ENCODE measurements at regions not wholly inside any gene's neighbourhood (a gene's known extent, or its start where the extent isn't known, plus 50 kb on each side); places are given as distances from the start of the nearest gene placed in this dataset.

DNA sequence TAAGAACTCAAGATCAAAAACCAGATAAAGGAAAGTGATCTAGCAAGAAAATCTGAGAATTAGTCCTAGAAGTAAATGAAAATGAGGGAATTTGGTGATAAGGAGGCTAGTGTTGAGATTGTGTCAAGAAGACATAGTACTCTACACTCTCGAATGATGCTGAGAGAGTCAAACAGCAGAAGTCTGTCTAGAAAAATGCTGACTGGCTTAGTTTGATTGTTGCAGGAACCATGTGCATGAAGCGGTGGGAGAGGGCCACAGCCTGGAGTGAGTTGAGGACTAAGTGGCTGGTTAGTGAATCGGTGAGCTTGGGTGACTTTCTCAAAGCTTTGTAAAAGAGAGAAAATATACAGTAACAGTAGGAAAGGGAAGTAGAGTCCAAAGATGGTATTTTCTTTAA, 124.5 kb downstream of the LRIG3 start:
- TF ChIP-seq POLR2A (IDR thresholded peaks at IDR 0.05; ENCODE audit: low read depth, low read length) (no peak), POLR2AphosphoS5 (IDR thresholded peaks at IDR 0.05; ENCODE audit: low read depth, low read length) (no peak), TAF1 (IDR thresholded peaks at IDR 0.05; ENCODE audit: low read depth, low read length) (no peak), POU2F2 (IDR thresholded peaks at IDR 0.05; ENCODE audit: low read depth, low read length) (no peak), PAX5 (IDR thresholded peaks at IDR 0.05; ENCODE audit: insufficient read depth, low read length, severe bottlenecking) (no peak), SPI1 (IDR thresholded peaks at IDR 0.05; ENCODE audit: low read depth, low read length) (no peak)
